A673 (cell line): ENCODE measurements at regions not wholly inside any gene's neighbourhood (a gene's known extent, or its start where the extent isn't known, plus 50 kb on each side); places are given as distances from the start of the nearest gene placed in this dataset.

Source experiments
- EZH2 ChIP-seq: fragments of 200-600 bp; sonication (generic); IDR thresholded peaks from 2 replicates; pipeline ENCODE4 v1.6.1; 2017; ENCODE audit warnings: borderline replicate concordance, low read depth, mild to moderate bottlenecking, mixed read lengths, antibody characterized with exemption, low read length; ENCODE audit not compliant: poor library complexity, severe bottlenecking
- TF ChIP-seq, protein P1 (sequence below): fragments of 300-800, 200-600 bp; sonication (generic); conservative IDR thresholded peaks from 2 replicates; pipeline ENCODE4 v1.5.1; 2017; ENCODE audit warnings: low read depth, mild to moderate bottlenecking, antibody characterized with exemption, low read length, moderate library complexity, mixed read lengths

DNA sequence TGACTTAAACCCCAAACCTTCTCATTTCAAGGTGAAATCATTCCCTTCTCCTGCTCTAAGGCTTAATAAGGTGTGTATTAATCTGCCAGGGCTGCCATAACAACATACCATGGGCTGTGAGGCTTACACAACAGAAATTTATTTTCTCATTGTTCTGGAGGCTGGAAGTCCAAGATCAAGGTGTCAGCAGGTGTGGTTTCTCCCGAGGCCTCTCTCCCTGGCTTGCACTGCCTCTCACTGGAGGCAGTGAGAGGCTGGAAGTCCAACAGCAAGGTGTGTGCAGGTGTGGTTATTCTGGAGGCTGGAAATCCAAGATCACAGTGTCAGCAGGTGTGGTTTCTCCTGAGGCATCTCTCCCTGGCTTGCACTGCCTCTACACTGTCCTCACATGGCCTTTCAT is 280.3 kb upstream of the TUT7 start:
- TF ChIP-seq, protein P1, sequence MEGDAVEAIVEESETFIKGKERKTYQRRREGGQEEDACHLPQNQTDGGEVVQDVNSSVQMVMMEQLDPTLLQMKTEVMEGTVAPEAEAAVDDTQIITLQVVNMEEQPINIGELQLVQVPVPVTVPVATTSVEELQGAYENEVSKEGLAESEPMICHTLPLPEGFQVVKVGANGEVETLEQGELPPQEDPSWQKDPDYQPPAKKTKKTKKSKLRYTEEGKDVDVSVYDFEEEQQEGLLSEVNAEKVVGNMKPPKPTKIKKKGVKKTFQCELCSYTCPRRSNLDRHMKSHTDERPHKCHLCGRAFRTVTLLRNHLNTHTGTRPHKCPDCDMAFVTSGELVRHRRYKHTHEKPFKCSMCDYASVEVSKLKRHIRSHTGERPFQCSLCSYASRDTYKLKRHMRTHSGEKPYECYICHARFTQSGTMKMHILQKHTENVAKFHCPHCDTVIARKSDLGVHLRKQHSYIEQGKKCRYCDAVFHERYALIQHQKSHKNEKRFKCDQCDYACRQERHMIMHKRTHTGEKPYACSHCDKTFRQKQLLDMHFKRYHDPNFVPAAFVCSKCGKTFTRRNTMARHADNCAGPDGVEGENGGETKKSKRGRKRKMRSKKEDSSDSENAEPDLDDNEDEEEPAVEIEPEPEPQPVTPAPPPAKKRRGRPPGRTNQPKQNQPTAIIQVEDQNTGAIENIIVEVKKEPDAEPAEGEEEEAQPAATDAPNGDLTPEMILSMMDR: no peak
- TF ChIP-seq EZH2: no peak
